HEK293T (cell line): ENCODE measurements at regions not wholly inside any gene's neighbourhood (a gene's known extent, or its start where the extent isn't known, plus 50 kb on each side); places are given as distances from the start of the nearest gene placed in this dataset.
"Not testable (repeated sequence)": the region's sequence is repeated elsewhere in the genome, so short reads cannot be mapped to it uniquely, and the experiment has no call there.

Experiments
- CTBP1 ChIP-seq: fragments of 450-650 bp; IDR thresholded peaks from 2 replicates; pipeline ENCODE4 v1.6.1; 2016; ENCODE audit warnings: borderline replicate concordance
- ELF4 ChIP-seq: fragments of 450-650 bp; IDR thresholded peaks from 2 replicates; pipeline ENCODE4 v1.6.1; 2017; ENCODE audit warnings: antibody characterized with exemption
- HDGF ChIP-seq: fragments of 450-650 bp; IDR thresholded peaks from 2 replicates; pipeline ENCODE4 v1.6.1; 2017; ENCODE audit warnings: antibody characterized with exemption, borderline replicate concordance
- L3MBTL2 ChIP-seq: fragments of 450-650 bp; conservative IDR thresholded peaks from 2 replicates; pipeline ENCODE4 v1.6.1; 2016; ENCODE audit warnings: mild to moderate bottlenecking
- LEF1 ChIP-seq: fragments of 450-650 bp; IDR thresholded peaks from 2 replicates; pipeline ENCODE4 v1.6.1; 2017; ENCODE audit warnings: mild to moderate bottlenecking, borderline replicate concordance
- SP1 ChIP-seq: fragments of 450-650 bp; IDR thresholded peaks from 2 replicates; pipeline ENCODE4 v1.6.1; 2017
- SUZ12 ChIP-seq: fragments of 450-650 bp; IDR thresholded peaks from 2 replicates; pipeline ENCODE4 v1.6.1; 2016; ENCODE audit warnings: mild to moderate bottlenecking
- TARDBP ChIP-seq: fragments of 450-650 bp; IDR thresholded peaks from 2 replicates; pipeline ENCODE4 v1.6.1; 2016
- ZNF384 ChIP-seq: fragments of 450-650 bp; IDR thresholded peaks from 2 replicates; pipeline ENCODE4 v1.6.1; 2016
- TF ChIP-seq, protein P1 (sequence below): fragments of 450-650 bp; IDR thresholded peaks from 2 replicates; pipeline ENCODE4 v1.6.1; 2016

DNA sequence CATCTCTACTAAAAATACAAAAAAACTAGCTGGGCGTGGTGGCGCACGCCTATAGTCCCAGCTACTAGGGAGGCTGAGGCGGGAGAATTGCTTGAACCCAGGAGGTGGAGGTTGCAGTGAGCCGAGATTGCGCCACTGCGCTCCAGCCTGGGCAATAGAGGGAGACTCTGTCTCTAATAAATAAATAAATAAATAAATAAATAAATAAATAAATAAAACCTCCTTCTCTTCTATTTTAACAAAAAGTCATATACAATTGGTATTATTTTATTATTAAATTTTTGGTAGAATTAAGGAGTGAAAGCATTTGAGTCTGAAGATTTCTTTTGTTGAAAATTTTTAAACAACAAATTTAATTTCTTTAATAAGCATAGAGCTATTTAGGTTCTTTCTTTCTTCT is 301.7 kb downstream of the CD83 start:
- TF ChIP-seq SUZ12, TARDBP, CTBP1, LEF1, SP1, ELF4, ZNF384, HDGF, L3MBTL2: not testable (repeated sequence)
- TF ChIP-seq, protein P1, sequence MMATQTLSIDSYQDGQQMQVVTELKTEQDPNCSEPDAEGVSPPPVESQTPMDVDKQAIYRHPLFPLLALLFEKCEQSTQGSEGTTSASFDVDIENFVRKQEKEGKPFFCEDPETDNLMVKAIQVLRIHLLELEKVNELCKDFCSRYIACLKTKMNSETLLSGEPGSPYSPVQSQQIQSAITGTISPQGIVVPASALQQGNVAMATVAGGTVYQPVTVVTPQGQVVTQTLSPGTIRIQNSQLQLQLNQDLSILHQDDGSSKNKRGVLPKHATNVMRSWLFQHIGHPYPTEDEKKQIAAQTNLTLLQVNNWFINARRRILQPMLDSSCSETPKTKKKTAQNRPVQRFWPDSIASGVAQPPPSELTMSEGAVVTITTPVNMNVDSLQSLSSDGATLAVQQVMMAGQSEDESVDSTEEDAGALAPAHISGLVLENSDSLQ: not testable (repeated sequence)
